GM18868 (cell line): ENCODE measurements at regions not wholly inside any gene's neighbourhood (a gene's known extent, or its start where the extent isn't known, plus 50 kb on each side); places are given as distances from the start of the nearest gene placed in this dataset.

Source experiments
- ATAC-seq: cut with Tn5 transposase; IDR thresholded peaks from one replicate; pipeline ENCODE4 v1.9.1; 2021; ENCODE audit warnings: mild to moderate bottlenecking, moderate library complexity; ENCODE audit not compliant: unreplicated experiment

- no peak for ATAC-seq
Observed at GRCh38 chr12:58357511-58357910, 416.1 kb downstream of the ATP23 start.

- ATAC-seq: peak; percentile 60
Observed at GRCh38 chr12:58358369-58358768, 417.0 kb downstream of the ATP23 start.

DNA sequence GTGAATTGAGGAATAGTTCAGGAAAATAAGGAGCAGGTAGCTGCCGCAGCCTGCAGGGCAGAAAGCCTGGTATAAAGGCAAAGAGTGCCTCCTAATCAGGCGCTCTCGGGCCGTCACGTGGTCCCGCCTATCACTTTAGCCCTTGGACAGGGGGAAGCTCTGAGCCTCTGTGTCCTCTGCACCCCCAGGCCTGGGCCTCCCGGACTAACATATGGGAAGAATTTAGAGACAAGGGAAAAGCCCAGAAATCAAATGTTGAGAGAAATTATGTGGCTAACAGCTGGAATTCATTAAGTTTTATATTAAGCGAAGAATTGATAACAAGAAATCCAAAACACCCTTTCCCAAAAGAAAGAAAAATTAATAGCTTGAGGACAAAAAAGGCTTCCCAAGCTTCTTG, 417.7 kb downstream of the ATP23 start:
- ATAC-seq: no peak

DNA sequence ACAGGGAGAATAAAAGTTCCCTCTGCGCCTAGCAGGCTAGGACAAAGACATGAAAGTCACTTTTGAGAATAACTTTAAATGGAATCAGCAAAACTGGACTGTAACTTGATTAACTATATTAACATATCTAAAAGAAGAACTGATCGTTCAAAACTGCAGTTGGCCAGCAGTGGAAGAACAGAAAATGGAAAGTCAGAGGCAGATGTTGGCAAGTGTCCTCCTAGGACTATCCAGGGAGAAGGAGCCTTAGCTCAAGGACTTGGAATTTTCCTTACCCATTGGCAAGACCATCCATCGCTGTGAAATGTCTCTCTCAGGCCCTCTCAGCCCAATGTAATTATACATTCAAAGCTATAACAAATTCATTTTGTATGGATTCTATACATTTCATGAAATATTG, 419.7 kb downstream of the ATP23 start:
- ATAC-seq: no peak

- peak; percentile 44 for ATAC-seq
Observed at GRCh38 chr12:58363971-58364370, 422.6 kb downstream of the ATP23 start.

DNA sequence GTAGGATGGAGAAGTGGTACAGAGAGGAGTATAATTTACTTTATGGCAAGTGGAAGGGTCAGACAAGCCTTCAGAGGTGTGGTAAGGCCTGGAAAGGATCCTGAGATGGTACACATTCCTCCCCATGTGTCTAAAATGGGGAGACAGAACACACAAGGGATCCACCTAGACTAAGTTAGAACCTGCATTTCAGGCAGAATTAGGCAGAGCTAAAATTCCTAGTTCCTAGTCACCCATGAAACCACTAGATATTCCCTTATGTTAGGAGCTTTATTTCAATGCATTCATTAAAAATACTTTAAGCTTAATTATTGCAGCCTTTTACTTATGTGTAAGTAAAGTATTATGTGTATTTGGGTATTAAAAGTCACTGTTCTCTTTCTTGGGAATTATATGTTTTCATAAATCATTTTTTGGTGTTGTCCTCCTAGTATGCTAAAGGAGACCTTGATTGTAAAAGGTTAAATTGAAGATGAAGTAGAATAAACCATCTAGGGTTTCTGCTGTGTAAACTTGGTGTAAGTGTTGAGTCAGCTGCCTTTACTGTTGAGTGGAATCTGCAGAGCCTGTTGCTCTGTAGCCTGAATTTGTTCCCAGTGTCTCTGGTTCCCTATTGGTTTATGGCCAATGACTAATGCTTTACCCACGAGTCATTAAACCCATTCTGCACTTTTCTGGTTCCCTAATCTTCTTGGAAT, 423.2 kb downstream of the ATP23 start:
- ATAC-seq: no peak

DNA sequence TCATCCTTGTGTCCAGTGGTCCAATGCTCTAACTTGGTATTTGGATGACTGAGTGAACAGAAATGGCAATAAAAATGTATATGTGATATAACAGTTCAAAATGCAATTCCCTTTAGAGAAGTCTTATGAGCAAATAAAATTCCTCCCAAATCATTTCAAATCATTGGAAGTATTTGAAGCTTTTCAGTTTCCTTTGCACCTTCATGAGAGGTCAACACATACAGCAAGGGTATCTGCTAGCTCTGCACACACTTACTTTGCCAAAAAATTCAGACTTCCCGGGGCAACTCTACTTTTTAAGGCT, 423.7 kb downstream of the ATP23 start:
- no peak for ATAC-seq

- no peak for ATAC-seq
Observed at GRCh38 chr12:58367041-58367440, 425.7 kb downstream of the ATP23 start.

GRCh38 chr12:58368001-58368400, 426.6 kb downstream of the ATP23 start:
- no peak for ATAC-seq

DNA sequence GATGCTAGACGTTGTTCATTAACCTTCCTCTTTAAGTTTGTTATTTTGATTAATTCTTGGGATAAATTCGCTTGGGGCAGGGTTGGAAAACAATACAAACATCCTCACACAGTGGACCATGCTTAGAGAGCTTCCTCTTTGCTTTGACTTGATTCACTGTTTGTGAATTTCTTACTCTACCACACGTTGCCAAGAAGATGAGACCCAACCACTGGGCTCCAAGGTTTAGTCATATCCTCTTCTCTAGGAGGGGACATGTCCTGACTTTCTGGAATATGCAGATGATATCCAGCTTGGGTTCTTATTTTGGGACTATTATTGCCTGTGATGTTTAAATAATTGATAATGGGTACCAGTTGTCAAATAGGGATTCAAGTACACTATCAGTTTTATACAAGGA, 428.2 kb downstream of the ATP23 start:
- no peak for ATAC-seq

- peak; percentile 99 for ATAC-seq
Observed at GRCh38 chr12:58372298-58372697, 430.9 kb downstream of the ATP23 start.

- no peak for ATAC-seq
Observed at GRCh38 chr12:58378028-58378427, 436.7 kb downstream of the ATP23 start.

GRCh38 chr12:58381546-58381945, 440.2 kb downstream of the ATP23 start:
- ATAC-seq: no peak

DNA sequence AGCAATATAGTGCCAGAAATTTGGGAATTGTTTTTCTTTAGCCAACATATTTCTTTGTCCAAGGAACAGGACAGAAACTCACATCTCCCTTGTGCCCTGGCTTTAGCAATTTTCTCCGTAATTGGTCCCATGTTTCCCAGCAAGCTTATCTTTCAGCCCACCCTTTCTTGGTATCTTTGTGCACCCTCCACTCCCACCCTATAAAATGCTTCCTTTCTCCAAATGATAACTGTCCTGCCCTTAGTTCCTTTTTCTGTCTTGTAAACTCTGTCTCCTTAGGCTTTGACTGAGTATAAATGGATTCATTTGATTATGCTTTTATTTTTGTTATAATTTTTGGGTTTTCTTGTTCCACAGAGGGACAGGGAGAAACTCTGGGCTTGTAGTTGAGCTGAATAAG, 442.8 kb downstream of the ATP23 start:
- no peak for ATAC-seq

DNA sequence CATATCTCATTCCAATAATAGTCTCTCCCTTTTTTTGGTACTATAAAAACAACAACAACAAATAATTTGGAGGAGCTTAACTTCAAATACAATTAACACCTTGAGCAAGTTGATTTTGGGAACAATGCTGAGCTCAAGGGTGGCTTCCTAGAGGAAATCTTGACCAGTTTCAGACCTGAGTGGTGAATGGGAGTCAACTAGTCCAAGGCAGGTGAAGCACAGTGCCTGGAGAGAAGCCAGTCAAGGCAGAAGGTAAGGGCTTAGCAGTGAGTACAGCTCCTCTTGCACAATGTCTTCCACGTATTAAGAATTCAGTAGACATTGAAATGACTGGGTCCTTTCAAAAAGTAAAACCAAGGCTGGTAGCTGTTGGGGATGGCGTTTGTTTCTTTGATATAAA, 444.8 kb downstream of the ATP23 start:
- no peak for ATAC-seq

DNA sequence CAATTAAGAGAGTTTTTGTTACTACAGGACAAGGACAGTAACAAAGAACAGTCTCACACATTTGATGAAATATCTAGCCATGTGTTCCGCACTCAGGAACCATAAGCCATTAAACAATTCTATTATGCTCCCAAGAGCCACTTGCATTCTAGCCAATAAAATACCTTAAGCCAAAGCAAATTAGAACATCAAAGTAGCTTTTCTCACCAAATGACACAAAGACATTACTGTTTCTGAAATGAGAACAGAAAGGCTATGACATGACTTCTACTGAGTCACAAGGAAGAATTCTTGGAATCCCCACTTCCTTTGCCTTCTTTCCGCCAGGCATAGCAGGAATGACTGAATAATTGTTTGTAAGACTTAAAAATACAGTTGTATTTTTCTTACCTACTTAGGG, 445.8 kb downstream of the ATP23 start:
- no peak for ATAC-seq

DNA sequence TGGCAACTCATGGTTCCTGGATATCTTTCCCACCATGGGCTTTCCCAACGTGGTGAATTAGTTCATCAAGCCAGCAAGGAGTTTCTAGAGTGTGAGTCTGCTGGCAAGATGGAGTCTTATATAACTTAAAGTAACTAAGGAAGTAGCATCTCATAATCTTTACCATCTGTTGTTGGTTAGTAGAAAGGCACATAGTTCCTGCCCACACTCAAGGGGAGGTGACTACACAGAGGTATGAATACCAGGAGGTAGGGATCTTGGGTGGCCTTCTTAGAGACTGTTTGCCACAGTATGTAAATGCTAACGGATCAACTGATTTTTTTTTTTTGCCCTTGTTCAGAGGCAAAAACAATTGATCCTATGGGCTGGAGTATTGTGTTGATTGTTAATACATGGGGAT, 446.9 kb downstream of the ATP23 start:
- no peak for ATAC-seq

DNA sequence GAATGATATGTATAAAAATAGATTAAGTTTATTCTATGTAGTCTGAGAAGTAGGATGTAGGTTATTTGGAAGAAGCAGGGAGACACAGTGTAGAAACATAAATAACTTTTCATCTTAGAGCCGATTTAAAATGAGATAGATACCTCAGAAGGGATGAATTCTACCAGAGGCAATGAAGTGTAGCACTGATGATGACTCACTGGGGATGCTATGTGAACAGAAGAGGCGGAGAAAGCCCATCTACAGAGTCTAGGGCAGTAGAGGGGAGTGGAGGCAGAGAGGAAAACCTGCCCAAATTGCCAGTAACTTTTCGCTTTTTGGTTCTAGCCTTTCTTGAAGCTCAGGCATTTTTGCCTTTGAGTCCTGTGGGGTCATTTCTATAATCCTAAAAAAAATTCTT, 451.8 kb downstream of the ATP23 start:
- peak; percentile 87 for ATAC-seq

DNA sequence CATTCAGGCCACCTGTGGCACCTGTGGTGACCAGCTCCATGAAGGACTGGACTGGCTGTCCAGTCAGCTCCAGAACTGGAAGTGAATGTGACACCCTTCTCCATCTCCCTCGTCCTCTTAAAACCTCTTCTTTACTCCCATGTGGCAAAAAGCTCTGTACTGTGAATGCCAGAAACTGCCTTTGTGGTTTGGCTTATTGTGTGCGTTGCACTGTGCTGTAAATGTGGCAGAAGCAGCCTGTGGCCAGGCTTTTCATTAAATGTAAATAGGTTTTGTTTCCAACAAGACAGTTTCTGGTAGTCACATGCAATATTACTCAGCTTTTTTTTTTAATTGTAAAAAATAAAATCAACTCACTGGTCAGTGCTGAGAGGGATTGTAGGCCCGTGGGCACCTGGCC, 453.7 kb downstream of the ATP23 start:
- no peak for ATAC-seq

GRCh38 chr12:58395470-58395869, 454.1 kb downstream of the ATP23 start:
- ATAC-seq: no peak

GRCh38 chr12:58396239-58396638, 454.9 kb downstream of the ATP23 start:
- no peak for ATAC-seq

GRCh38 chr12:58405363-58405762, 464.0 kb downstream of the ATP23 start:
- no peak for ATAC-seq

- no peak for ATAC-seq
Observed at GRCh38 chr12:58408516-58408915, 467.1 kb downstream of the ATP23 start.
